Muscle of leg (tissue), 3 donors: ENCODE measurements at regions not wholly inside any gene's neighbourhood (a gene's known extent, or its start where the extent isn't known, plus 50 kb on each side); places are given as distances from the start of the nearest gene placed in this dataset.

Experiments used
- DNase-seq: peaks from one replicate; pipeline ENCODE4 v3.0.0; 2013
- H3K27ac ChIP-seq: one replicate; pipeline ENCODE4 v1.5.1; 2013; ENCODE audit warnings: mild to moderate bottlenecking, low read length, control low read depth
- H3K27me3 ChIP-seq: one replicate; pipeline ENCODE4 v1.6.1; 2013; ENCODE audit warnings: low read length; ENCODE audit not compliant: control insufficient read depth, insufficient read depth
- H3K36me3 ChIP-seq: one replicate; pipeline ENCODE4 v1.6.1; 2013; ENCODE audit warnings: low read length; ENCODE audit not compliant: control insufficient read depth, insufficient read depth
- H3K4me1 ChIP-seq: one replicate; pipeline ENCODE4 v1.6.1; 2013; ENCODE audit warnings: low read length; ENCODE audit not compliant: control insufficient read depth, insufficient read depth
- H3K4me3 ChIP-seq: one replicate; pipeline ENCODE4 v1.5.1; 2013; ENCODE audit warnings: low read length, control low read depth
- H3K9me3 ChIP-seq: replicated peaks from 2 replicates; pipeline ENCODE4 v1.6.1; 2013; ENCODE audit warnings: low read depth, low read length; ENCODE audit not compliant: control insufficient read depth
- WGBS: methylation state at CpG from one replicate; pipeline ENCODE4 v1.1.5; 2013; ENCODE audit warnings: missing lambda C conversion rate; ENCODE audit not compliant: insufficient coverage; 5-methylcytosine and 5-hydroxymethylcytosine counted together

- DNase-seq: no peak
- WGBS: 33% methylated on average over 1 of the region's 2 CpGs
- no peaks in the 10 kb centered on the region for H3K9me3 ChIP-seq
- H3K4me3 ChIP-seq: no peak overlapping the region
- H3K27ac ChIP-seq: no peak overlapping the region
- H3K4me1 ChIP-seq: peaks cover 15% of the 10 kb centered on the region
- H3K36me3 ChIP-seq: no peaks in the 10 kb centered on the region
- no peaks in the 10 kb centered on the region for H3K27me3 ChIP-seq
Observed at GRCh38 chr5:135704616-135705015, 125.8 kb upstream of the CXCL14 start.

DNA sequence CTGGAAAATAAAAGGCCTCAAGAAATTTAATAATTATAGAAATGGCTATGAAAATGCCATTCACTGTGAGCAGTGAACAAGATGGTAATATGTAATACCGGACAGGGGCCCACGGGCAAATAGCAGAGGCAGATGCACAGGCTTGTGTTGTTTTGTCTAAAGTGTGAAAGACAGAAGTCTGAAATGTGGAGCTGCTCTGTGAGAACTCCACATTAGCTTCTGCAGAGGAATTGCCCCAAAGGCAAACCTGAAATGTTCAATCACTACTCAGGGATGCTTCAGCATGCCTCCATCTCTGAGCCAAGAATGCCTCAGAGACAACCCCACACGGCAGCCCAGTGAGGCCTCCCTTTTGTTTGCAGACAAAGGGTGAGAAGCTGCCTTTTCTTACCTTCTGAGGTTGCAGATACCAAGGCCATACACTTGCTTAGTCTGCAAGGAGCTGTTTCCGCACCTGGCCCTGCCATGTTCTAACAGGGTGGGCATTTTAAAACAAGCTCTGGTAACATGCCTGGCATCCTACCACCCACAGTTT is 124.3 kb upstream of the CXCL14 start:
- Histone ChIP-seq H3K36me3 (no peaks in the 10 kb centered on the region), H3K4me3 (no peak overlapping the region), H3K27ac (no peak overlapping the region), H3K27me3 (no peaks in the 10 kb centered on the region), H3K4me1 (peaks cover 5% of the 10 kb centered on the region), H3K9me3 (no peaks in the 10 kb centered on the region)
- DNase-seq: no peak
- WGBS: 74% methylated on average over 4 of the region's 4 CpGs

DNA sequence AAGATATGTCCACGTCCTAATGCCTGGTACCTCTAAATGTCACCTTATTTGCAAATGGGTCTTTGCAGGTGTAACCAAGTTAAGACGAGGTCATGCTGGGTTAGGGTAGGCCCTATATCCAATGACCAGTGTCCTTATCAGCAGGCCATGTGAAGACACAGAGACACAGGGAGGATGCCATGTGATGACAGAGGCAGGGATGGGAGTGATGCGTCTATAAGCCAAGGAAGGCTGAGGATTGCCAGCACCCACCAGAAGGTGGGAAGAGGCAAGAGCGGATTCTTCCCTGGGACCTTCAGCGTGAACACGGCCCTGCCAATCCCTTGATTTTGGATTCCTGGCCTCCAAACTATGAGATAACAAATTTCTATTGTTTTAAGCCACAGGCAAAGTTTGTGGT is 123.4 kb upstream of the CXCL14 start:
- Histone ChIP-seq H3K27ac (no peak overlapping the region), H3K36me3 (no peaks in the 10 kb centered on the region), H3K9me3 (no peaks in the 10 kb centered on the region), H3K4me3 (no peak overlapping the region), H3K27me3 (no peaks in the 10 kb centered on the region), H3K4me1 (peaks cover 5% of the 10 kb centered on the region)
- DNase-seq: no peak
- 83% methylated on average over 2 of the region's 6 CpGs for WGBS

- no peak overlapping the region for H3K4me3 ChIP-seq
- H3K4me1 ChIP-seq: peaks cover 9% of the 10 kb centered on the region
- H3K36me3 ChIP-seq: no peaks in the 10 kb centered on the region
- 83% methylated on average over 4 of the region's 4 CpGs for WGBS
- H3K27ac ChIP-seq: no peak overlapping the region
- no peaks in the 10 kb centered on the region for H3K9me3 ChIP-seq
- peaks cover 4% of the 10 kb centered on the region for H3K27me3 ChIP-seq
- DNase-seq: no peak
Observed at GRCh38 chr5:135700731-135701130, 121.9 kb upstream of the CXCL14 start.

- Histone ChIP-seq H3K4me3 (no peak overlapping the region), H3K27me3 (peaks cover 4% of the 10 kb centered on the region), H3K4me1 (peaks cover 25% of the 10 kb centered on the region), H3K27ac (no peak overlapping the region), H3K36me3 (no peaks in the 10 kb centered on the region), H3K9me3 (no peaks in the 10 kb centered on the region)
- DNase-seq: no peak
- WGBS: 90% methylated on average over 1 of the region's 3 CpGs
Observed at GRCh38 chr5:135697959-135698345, 119.2 kb upstream of the CXCL14 start.

DNA sequence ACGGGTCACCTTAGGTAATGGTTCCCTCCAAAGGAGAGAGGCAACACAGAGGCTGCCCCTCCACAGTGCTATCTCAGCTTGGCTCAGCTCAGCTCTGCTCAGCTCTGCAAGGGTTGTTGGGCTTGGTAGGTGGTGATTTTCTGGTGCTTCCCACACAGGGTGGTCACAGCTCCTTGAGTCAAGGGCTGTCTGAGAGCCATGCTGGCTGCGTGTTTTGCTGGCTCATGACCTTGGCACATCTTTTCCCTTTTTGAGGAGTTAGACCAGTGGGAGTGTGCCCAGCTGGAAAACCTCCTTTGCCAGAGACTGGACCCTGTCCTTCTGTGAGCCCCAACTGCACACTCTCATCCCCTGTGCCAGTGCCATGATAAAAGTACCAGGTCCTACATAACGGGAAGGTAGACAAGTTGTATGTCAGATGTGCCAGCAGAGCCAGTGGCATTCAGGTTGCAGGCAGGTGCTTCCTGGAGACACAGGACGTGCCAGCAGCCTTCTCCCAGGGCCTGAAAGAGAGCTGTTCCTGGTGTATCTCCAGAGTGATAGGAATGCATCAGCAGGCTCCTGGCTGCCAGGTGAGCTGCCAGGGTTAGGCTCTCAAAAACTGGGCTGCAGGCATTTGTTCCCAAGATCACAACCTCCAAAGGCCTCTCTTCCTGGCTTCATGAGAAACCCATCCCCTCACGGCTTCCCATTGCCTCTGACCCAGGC is 118.6 kb upstream of the CXCL14 start:
- Histone ChIP-seq H3K9me3 (no peaks in the 10 kb centered on the region), H3K36me3 (no peaks in the 10 kb centered on the region), H3K27ac (no peak overlapping the region), H3K4me3 (no peak overlapping the region), H3K4me1 (peaks cover 25% of the 10 kb centered on the region), H3K27me3 (peaks cover 4% of the 10 kb centered on the region)
- DNase-seq: no peak
- 82% methylated on average over 5 of the region's 5 CpGs for WGBS

DNA sequence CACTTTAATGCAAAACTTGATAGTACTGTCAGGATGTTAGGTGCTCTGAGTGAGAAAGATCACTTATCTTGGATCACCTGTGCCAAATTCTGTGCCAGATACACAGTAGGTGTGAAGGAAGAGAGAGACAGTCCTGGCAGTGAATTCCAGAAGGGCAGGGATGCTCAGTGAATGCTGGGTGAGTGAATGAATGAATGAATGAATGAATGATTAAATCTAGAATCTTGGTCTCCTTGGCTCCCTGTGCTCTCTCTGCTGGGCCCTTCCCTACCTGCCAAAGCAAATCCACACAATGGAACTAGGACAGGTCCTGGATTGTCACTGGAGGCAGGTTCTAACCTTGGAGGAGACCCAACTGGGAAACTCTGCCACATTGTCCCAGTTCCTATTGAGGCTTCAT is 117.5 kb upstream of the CXCL14 start:
- DNase-seq: no peak

GRCh38 chr5:135695656-135696313 is 117.0 kb upstream of the CXCL14 start:
- Histone ChIP-seq H3K4me3 (no peak overlapping the region), H3K27ac (no peak overlapping the region), H3K9me3 (no peaks in the 10 kb centered on the region), H3K4me1 (peaks cover 36% of the 10 kb centered on the region), H3K36me3 (no peaks in the 10 kb centered on the region), H3K27me3 (peaks cover 4% of the 10 kb centered on the region)
- no peak for DNase-seq
- WGBS: 51% methylated on average over 3 of the region's 5 CpGs

More for the DNA sequence above, 117.5 kb upstream of the CXCL14 start:
- Histone ChIP-seq H3K36me3 (no peaks in the 10 kb centered on the region), H3K4me1 (peaks cover 31% of the 10 kb centered on the region), H3K9me3 (no peaks in the 10 kb centered on the region), H3K4me3 (no peak overlapping the region), H3K27ac (no peak overlapping the region), H3K27me3 (peaks cover 4% of the 10 kb centered on the region)

- DNase-seq: no peak
- WGBS: 81% methylated on average over 4 of the region's 5 CpGs
- H3K36me3 ChIP-seq: no peaks in the 10 kb centered on the region
- H3K9me3 ChIP-seq: no peaks in the 10 kb centered on the region
- H3K27ac ChIP-seq: no peak overlapping the region
- no peak overlapping the region for H3K4me3 ChIP-seq
- H3K27me3 ChIP-seq: peaks cover 4% of the 10 kb centered on the region
- H3K4me1 ChIP-seq: peaks cover 42% of the 10 kb centered on the region
Observed at GRCh38 chr5:135694906-135695305, 116.1 kb upstream of the CXCL14 start.

DNA sequence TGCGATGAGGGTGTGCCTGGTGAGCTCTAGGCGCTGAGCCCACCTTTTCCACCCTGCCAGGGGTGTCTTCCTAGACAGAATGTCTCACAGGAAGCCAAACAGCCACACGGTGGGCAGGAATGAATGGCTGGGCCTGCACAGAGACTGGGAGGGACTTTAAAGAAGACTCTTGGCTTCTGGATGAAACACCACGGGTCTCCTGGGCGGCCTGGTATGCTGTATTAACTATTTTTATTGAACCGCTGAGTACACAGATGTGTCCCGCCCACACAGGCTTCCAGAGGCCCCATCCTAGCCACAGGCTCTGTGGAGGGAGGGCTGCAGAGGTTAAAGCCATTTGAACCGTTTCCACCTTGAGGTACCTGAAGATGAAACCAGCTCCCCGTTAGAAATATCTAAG is 115.2 kb upstream of the CXCL14 start:
- H3K27me3 ChIP-seq: peaks cover 4% of the 10 kb centered on the region
- H3K9me3 ChIP-seq: no peaks in the 10 kb centered on the region
- 32% methylated on average over 3 of the region's 9 CpGs for WGBS
- peaks cover 42% of the 10 kb centered on the region for H3K4me1 ChIP-seq
- DNase-seq: peak; percentile 61
- no peak overlapping the region for H3K27ac ChIP-seq
- no peak overlapping the region for H3K4me3 ChIP-seq
- H3K36me3 ChIP-seq: no peaks in the 10 kb centered on the region
